GM13976 (cell line): ENCODE measurements at regions not wholly inside any gene's neighbourhood (a gene's known extent, or its start where the extent isn't known, plus 50 kb on each side); places are given as distances from the start of the nearest gene placed in this dataset.
"Not testable (repeated sequence)": the region's sequence is repeated elsewhere in the genome, so short reads cannot be mapped to it uniquely, and the experiment has no call there.

Source experiments
- DNase-seq: peaks from one replicate; pipeline ENCODE4 v3.0.0; 2012; ENCODE audit warnings: low spot score
- in situ Hi-C: fragments of 300-500 bp; cut with MboI; formaldehyde crosslinking; loops from one replicate; pipeline ENCODE4 v1.12.0; 2022; ENCODE audit warnings: low sequenced_read_pairs, mixed read lengths, inconsistent platforms; ENCODE audit not compliant: unreplicated experiment
- TF ChIP-seq, protein P1 (sequence below): IDR thresholded peaks from 2 replicates; pipeline ENCODE4 v1.5.1; 2012; ENCODE audit warnings: borderline replicate concordance, mild to moderate bottlenecking; ENCODE audit not compliant: insufficient read depth; ENCODE audit errors: extremely low read depth, missing control alignments, control extremely low read depth

DNA sequence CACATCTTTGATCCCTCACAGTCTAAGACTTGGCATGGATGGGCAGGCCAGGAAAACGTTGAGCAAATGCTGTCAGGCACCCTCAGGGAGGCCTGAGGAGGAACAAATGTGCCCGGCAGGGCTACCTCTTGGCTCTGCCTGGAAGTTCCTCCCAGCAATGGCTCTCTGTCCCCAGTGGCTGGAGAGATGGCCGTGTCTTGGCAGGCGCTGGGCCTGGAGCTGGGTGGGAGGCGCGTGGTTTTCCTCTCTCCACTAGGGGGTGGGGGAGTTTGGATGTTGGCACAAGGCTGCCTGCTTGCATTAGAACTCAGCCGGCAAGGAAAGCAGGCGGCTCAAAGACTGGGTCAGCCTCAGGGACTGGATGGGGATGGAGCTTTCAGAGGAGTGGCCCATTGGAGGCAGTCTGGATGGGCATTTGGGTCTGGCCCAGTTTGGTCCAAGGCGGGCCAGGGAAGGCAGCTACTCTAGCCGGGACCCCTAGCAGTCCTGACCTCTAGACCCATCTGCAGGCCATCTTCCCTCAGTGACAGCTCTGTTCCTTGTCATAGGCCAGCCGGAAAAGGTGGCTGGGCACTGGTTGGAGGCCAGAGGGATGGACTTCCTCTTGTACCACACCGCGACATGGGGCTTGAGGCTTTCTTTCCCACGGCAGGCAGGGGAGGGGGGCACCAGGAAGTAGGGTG, 68.2 kb upstream of the STC2 start:
- in situ Hi-C loops: no loop called here
- TF ChIP-seq, protein P1, sequence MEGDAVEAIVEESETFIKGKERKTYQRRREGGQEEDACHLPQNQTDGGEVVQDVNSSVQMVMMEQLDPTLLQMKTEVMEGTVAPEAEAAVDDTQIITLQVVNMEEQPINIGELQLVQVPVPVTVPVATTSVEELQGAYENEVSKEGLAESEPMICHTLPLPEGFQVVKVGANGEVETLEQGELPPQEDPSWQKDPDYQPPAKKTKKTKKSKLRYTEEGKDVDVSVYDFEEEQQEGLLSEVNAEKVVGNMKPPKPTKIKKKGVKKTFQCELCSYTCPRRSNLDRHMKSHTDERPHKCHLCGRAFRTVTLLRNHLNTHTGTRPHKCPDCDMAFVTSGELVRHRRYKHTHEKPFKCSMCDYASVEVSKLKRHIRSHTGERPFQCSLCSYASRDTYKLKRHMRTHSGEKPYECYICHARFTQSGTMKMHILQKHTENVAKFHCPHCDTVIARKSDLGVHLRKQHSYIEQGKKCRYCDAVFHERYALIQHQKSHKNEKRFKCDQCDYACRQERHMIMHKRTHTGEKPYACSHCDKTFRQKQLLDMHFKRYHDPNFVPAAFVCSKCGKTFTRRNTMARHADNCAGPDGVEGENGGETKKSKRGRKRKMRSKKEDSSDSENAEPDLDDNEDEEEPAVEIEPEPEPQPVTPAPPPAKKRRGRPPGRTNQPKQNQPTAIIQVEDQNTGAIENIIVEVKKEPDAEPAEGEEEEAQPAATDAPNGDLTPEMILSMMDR: no peak
- no peak for DNase-seq

DNA sequence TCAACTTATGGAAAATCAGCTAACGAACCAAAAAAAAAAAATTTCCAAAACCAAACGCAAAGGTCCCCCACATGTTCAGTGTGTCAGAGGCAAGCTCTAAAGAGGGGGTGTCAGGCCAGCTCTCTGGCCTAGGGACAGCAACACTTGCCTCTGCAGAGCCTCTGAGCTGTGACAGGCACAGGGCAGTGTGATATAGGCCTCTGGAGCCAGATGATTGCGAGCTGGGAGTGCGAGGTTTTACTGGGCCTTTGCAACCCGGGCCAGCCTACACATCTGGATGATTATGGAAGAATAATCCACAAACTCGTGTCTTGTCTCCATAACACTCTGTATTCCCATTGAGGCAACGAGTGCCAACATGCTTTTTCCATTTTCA, 67.7 kb upstream of the STC2 start:
- in situ Hi-C loops: no loop called here
- TF ChIP-seq, protein P1: no peak
- no peak for DNase-seq

DNA sequence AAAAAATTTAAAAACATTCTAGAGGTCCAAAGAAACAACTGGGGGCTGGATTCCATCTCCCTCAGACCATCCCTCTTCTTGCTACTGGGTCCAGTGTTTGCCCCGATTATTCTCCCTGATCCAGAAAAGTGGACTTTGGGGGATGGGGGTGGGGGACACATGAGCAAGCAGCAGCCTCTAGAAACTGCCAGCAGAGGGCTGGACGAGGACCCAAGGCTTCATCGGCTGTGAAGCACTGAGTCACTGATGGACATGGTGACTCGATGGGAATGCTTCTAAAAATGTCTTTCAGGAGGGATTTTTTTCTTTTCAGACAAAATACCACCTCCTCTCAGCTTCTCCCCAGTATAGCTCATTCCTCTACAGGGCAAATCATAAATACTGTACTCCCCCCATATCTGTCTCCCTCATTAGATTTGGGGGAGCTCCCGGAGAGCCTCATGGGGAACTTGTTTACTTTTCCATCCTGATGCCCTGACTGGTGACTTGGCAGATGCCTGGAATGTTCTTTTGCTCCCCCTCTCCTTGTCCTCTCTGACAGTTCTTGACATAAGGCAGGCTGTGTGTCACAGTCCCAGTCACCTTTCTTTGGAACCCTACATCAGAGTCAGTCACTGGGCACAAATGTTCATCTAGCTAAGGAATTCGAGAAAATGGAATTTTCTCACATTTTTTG, 67.2 kb upstream of the STC2 start:
- TF ChIP-seq, protein P1: no peak
- in situ Hi-C loops: no loop called here
- DNase-seq: no peak

DNA sequence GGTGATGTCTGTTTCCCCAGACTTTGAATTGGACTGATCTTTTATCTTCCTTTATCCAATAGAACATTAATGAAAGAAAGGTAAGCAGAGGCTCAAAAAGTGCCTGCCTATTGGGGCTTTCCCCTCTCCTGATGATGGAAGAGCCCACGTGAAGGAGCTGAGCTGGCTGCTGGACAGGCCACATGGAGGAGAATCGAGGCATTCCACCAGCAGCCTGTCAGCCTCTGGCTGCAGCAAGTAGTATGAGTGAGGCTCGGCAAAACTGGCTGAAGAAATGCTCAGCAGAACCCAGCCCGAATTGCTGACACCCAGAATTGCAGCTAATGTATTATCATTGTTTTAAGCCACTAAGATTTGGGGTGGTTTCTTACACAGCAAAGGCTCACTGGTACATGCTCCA, 66.5 kb upstream of the STC2 start:
- TF ChIP-seq, protein P1: no peak

DNA sequence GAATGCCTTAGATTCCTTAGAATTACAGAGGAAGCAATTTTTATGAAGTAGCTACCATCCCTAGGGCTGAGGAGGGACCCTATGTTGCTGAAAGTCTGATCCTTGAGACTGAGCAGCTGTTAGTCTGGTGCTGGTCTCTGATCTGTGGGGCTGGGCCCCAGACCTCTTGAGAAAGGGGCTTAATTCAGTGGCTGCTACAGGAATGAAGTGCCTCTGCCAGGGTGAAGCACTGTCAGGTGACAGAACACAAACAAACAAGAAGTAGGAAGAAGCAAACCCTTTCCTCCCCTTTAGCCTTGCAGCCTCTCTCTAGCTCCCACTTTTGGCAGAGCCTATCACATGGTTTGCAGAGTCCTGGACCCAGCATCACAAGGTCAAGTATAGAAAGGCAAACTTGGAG, 64.0 kb upstream of the STC2 start:
- DNase-seq: no peak
- in situ Hi-C loops: no loop called here
- TF ChIP-seq, protein P1: no peak

More for the DNA sequence above, 66.5 kb upstream of the STC2 start:
- in situ Hi-C loops: no loop called here
- DNase-seq: no peak

DNA sequence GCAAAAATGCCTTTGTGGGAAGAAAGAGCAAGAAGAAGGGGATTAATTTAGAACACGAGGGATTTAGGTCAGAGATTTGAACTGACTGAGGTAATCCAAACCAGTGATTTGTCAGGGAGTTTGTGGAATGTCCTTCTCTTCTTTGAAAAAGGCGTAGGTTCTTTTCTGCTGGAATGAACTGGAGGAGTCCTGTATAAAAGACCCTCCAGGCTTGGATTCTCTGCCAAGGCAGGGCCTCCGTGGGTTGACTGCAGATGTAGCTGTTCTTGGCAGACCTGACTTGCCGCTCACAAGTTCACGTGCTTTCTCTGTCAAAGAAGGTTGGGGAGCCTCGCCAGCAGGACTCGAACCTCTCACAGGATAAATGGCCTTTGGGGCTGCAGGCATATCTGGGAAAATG, 62.8 kb upstream of the STC2 start:
- DNase-seq: no peak
- TF ChIP-seq, protein P1: no peak
- in situ Hi-C loops: no loop called here

DNA sequence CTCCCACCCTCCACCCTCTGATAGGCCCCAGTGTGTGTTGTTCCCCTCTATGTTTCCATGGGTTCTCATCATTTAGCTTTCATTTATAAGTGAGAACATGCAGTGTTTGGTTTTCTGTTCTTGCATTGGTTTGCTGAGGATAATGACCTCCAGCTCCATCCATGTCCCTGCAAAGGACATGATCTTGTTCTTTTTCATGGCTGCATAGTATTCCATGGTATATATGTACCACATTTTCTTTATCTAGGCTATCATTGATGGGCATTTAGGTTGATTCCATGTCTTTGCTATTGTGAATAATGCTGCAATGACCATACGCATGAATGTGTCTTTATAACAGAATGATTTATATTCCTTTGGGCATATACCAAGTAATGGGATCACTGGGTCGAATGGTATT, 59.1 kb upstream of the STC2 start:
- in situ Hi-C loops, DNase-seq: not testable (repeated sequence)
